ENCODE measurements at regions not wholly inside any gene's neighbourhood (a gene's known extent, or its start where the extent isn't known, plus 50 kb on each side); places are given as distances from the start of the nearest gene placed in this dataset.

- no peak for TF ChIP-seq CTCF (IDR thresholded peaks at IDR 0.05; ENCODE audit: insufficient read depth, low read length, poor library complexity, severe bottlenecking)
- TF ChIP-seq EZH2phosphoT487 (conservative IDR thresholded peaks at IDR 0.05; ENCODE audit: low read length): no peak
Observed at GRCh38 chr14:55741240-55741639, 161.2 kb downstream of the KTN1 start.
